H1 (cell line): ENCODE measurements at regions not wholly inside any gene's neighbourhood (a gene's known extent, or its start where the extent isn't known, plus 50 kb on each side); places are given as distances from the start of the nearest gene placed in this dataset.

ENCODE experiments used
- CTCF ChIA-PET: fragments of 300-600 bp; sonication (Branson Sonifier 250); formaldehyde crosslinking; loops from one replicate; lab custom pipeline; 2021; ENCODE audit not compliant: partially characterized antibody; lab: Charles Lee
- POLR2A ChIA-PET: fragments of 300-600 bp; sonication (Branson Sonifier 250); formaldehyde crosslinking; loops from one replicate; lab custom pipeline; 2021; ENCODE audit warnings: inconsistent platforms; ENCODE audit not compliant: partially characterized antibody; lab: Charles Lee
- DNase-seq, 2 experiments: peaks; one replicate each; pipeline versions ENCODE4 v3.0.0 to v3.0.0-alpha.2; 2010 to 2022; ENCODE audit warnings: low spot score in 2 of 2, low read depth in 1 of 2, mixed read lengths in 1 of 2
- FAIRE-seq: peaks from 2 replicates; lab custom pipeline; 2011; peaks lifted over from hg19 to GRCh38; lab: Jason Lieb, UNC
- H2AFZ ChIP-seq: 2 replicates; pipeline ENCODE4 v1.8.1; 2012; ENCODE audit warnings: low read length, inconsistent platforms
- H2AK5ac ChIP-seq: 2 replicates; pipeline ENCODE4 v1.6.1; 2013; ENCODE audit warnings: low read depth, low read length
- H2BK120ac ChIP-seq: replicated peaks from 2 replicates; pipeline ENCODE3; 2013; ENCODE audit warnings: low read depth, low read length, inconsistent platforms
- H2BK12ac ChIP-seq: 2 replicates; pipeline ENCODE4 v1.6.1; 2013; ENCODE audit warnings: low read depth, low read length
- H2BK15ac ChIP-seq: 2 replicates; pipeline ENCODE4 v1.6.1; 2013; ENCODE audit warnings: low read length
- H2BK20ac ChIP-seq: 2 replicates; pipeline ENCODE4 v1.6.1; 2013; ENCODE audit warnings: low read length
- H2BK5ac ChIP-seq: 2 replicates; pipeline ENCODE4 v1.6.1; 2013; ENCODE audit warnings: low read depth, low read length
- H3K14ac ChIP-seq: 2 replicates; pipeline ENCODE4 v1.6.1; 2013; ENCODE audit warnings: inconsistent platforms; ENCODE audit not compliant: insufficient read length
- H3K18ac ChIP-seq: 2 replicates; pipeline ENCODE4 v1.6.1; 2013; ENCODE audit warnings: low read length; ENCODE audit errors: extremely low read depth
- H3K23ac ChIP-seq: 2 replicates; pipeline ENCODE4 v1.6.1; 2013; ENCODE audit warnings: inconsistent platforms; ENCODE audit not compliant: insufficient read length
- H3K23me2 ChIP-seq: 2 replicates; pipeline ENCODE4 v1.6.1; 2013; ENCODE audit warnings: low read depth, low read length
- H3K27ac ChIP-seq: 2 replicates; pipeline ENCODE4 v1.6.1; 2011; ENCODE audit warnings: low read depth, low read length, inconsistent platforms
- H3K27me3 ChIP-seq, 4 experiments: replicated peaks in 1 of 4; 1 replicate in 1 of 4; 2 replicates in 3 of 4; pipeline versions ENCODE4 v1.6.1 to v1.8.1; 2011 to 2013; ENCODE audit warnings: low read length in 3 of 4, mild to moderate bottlenecking in 3 of 4, inconsistent platforms in 2 of 4, mixed read lengths in 2 of 4, moderate library complexity in 1 of 4; ENCODE audit not compliant: control insufficient read depth in 3 of 4, insufficient read depth in 3 of 4; ENCODE audit errors: extremely low read depth in 1 of 4
- H3K36me3 ChIP-seq, 4 experiments: 2 replicates each; pipeline versions ENCODE4 v1.6.1 to v1.8.1; 2011 to 2013; ENCODE audit warnings: mild to moderate bottlenecking in 4 of 4, low read length in 3 of 4, moderate library complexity in 2 of 4, control low read depth in 1 of 4, inconsistent platforms in 1 of 4; ENCODE audit not compliant: insufficient read depth in 4 of 4, control insufficient read depth in 2 of 4
- H3K4ac ChIP-seq: replicated peaks from 2 replicates; pipeline ENCODE3; 2013; ENCODE audit warnings: low read length, low read depth, mixed read lengths, inconsistent platforms; ENCODE audit not compliant: insufficient read length
- H3K4me1 ChIP-seq, 4 experiments: replicated peaks in 1 of 4; 1 replicate in 1 of 4; 2 replicates in 3 of 4; pipeline versions ENCODE4 v1.6.1 to v1.8.1; 2011 to 2013; ENCODE audit warnings: low read length in 3 of 4, inconsistent platforms in 2 of 4, mixed read lengths in 1 of 4; ENCODE audit not compliant: insufficient read depth in 4 of 4, control insufficient read depth in 3 of 4
- H3K4me2 ChIP-seq, 2 experiments: 2 replicates each; pipeline versions ENCODE4 v1.6.1 to v1.8.1; 2011 to 2013; ENCODE audit warnings: low read depth in 2 of 2, low read length in 2 of 2, control low read depth in 1 of 2, inconsistent platforms in 1 of 2, mild to moderate bottlenecking in 1 of 2; ENCODE audit not compliant: insufficient read depth in 1 of 2
- H3K4me3 ChIP-seq, 4 experiments: fragments of 200-600, 300-600 bp in 1 of 4; sonication (generic), shearing (Covaris generic), sonication (Bioruptor Twin) in 1 of 4; 2 replicates each; pipeline versions ENCODE4 v1.5.1 to v1.8.1; 2011 to 2016; ENCODE audit warnings: low read length in 4 of 4, low read depth in 3 of 4, control low read depth in 2 of 4, inconsistent platforms in 2 of 4, mild to moderate bottlenecking in 2 of 4, mixed read lengths in 1 of 4, moderate library complexity in 1 of 4; ENCODE audit not compliant: insufficient read depth in 2 of 4; ENCODE audit errors: extremely low read depth in 1 of 4
- H3K56ac ChIP-seq: replicated peaks from 2 replicates; pipeline ENCODE3; 2013; ENCODE audit warnings: low read depth, mild to moderate bottlenecking, mixed read lengths, low read length, inconsistent platforms; ENCODE audit not compliant: insufficient read length
- H3K79me1 ChIP-seq: 2 replicates; pipeline ENCODE4 v1.6.1; 2013; ENCODE audit warnings: low read depth, low read length, control low read depth
- H3K79me2 ChIP-seq, 2 experiments: 2 replicates each; pipeline versions ENCODE4 v1.6.1 to v1.8.1; 2012 to 2013; ENCODE audit warnings: low read length in 2 of 2, mild to moderate bottlenecking in 2 of 2, inconsistent platforms in 1 of 2; ENCODE audit not compliant: insufficient read depth in 2 of 2, control insufficient read depth in 1 of 2
- H3K9ac ChIP-seq, 4 experiments: replicated peaks in 1 of 4; 1 replicate in 1 of 4; 2 replicates in 3 of 4; pipeline versions ENCODE4 v1.6.1 to v1.8.1; 2011 to 2013; ENCODE audit warnings: low read depth in 3 of 4, low read length in 3 of 4, control low read depth in 2 of 4, mild to moderate bottlenecking in 2 of 4, moderate library complexity in 2 of 4, inconsistent platforms in 1 of 4; ENCODE audit errors: extremely low read depth in 1 of 4
- H3K9me3 ChIP-seq, 2 experiments: 2 replicates each; pipeline versions ENCODE4 v1.6.1 to v1.8.1; 2012 to 2013; ENCODE audit warnings: mild to moderate bottlenecking in 2 of 2, moderate library complexity in 2 of 2, control low read depth in 1 of 2, inconsistent platforms in 1 of 2, low read depth in 1 of 2, low read length in 1 of 2, mixed read lengths in 1 of 2; ENCODE audit not compliant: insufficient read depth in 2 of 2
- H4K20me1 ChIP-seq, 2 experiments: replicated peaks in 1 of 2; 2 replicates each; pipeline versions ENCODE3 to v1.8.1; 2011 to 2013; ENCODE audit warnings: inconsistent platforms in 2 of 2, low read length in 2 of 2, mild to moderate bottlenecking in 1 of 2; ENCODE audit not compliant: insufficient read depth in 2 of 2, control insufficient read depth in 1 of 2
- H4K5ac ChIP-seq: 2 replicates; pipeline ENCODE4 v1.6.1; 2013; ENCODE audit warnings: low read length, low read depth, mixed read lengths, inconsistent platforms; ENCODE audit not compliant: insufficient read length
- H4K8ac ChIP-seq: 2 replicates; pipeline ENCODE4 v1.8.0; 2013; ENCODE audit warnings: mild to moderate bottlenecking, moderate library complexity, low read length, inconsistent platforms; ENCODE audit not compliant: insufficient read depth; ENCODE audit errors: extremely low read depth
- H4K91ac ChIP-seq: replicated peaks from 2 replicates; pipeline ENCODE3; 2013; ENCODE audit warnings: low read length, mixed read lengths, inconsistent platforms; ENCODE audit not compliant: insufficient read length
- ATF3 ChIP-seq: IDR thresholded peaks from 2 replicates; pipeline ENCODE4 v1.6.1; 2011; ENCODE audit warnings: low read depth, mild to moderate bottlenecking, low read length; ENCODE audit not compliant: insufficient read depth
- CBX5 ChIP-seq: fragments of 300-800, 300-1000 bp; sonication (generic); IDR thresholded peaks from 2 replicates; pipeline ENCODE4 v1.7.1; 2016; ENCODE audit warnings: antibody characterized with exemption, low read length, low read depth
- FOSL1 ChIP-seq: IDR thresholded peaks from 2 replicates; pipeline ENCODE4 v1.6.1; 2011; ENCODE audit warnings: mild to moderate bottlenecking, low read depth, low read length, moderate library complexity; ENCODE audit not compliant: insufficient read depth
- HDAC6 ChIP-seq: IDR thresholded peaks from one replicate; pipeline ENCODE4 v1.7.1; 2012; ENCODE audit warnings: low read depth, mild to moderate bottlenecking, inconsistent platforms, low read length, moderate library complexity
- RFX5 ChIP-seq: IDR thresholded peaks from 2 replicates; pipeline ENCODE4 v1.6.1; 2011; ENCODE audit warnings: low read depth, low read length, improper control_type of control experiment, borderline replicate concordance
- WGBS, 2 experiments: shearing (Covaris generic) in 1 of 2; methylation state at CpG; one replicate each; pipeline versions ENCODE4 v1.1.6 to v1.1.7; 2013 to 2015; ENCODE audit warnings: low lambda C conversion rate in 2 of 2, mixed read lengths in 2 of 2, inconsistent platforms in 1 of 2, low coverage in 1 of 2, missing lambda C conversion rate in 1 of 2; ENCODE audit not compliant: insufficient replicate concordance in 2 of 2, insufficient coverage in 1 of 2, insufficient read length in 1 of 2; ENCODE audit errors: extremely low coverage in 1 of 2, missing lambda C conversion rate in 1 of 2; 5-methylcytosine and 5-hydroxymethylcytosine counted together
- TF ChIP-seq, protein P1 (sequence below): IDR thresholded peaks from 2 replicates; pipeline ENCODE4 v1.6.1; 2012; ENCODE audit warnings: inconsistent platforms
- TF ChIP-seq, protein P2 (sequence below): IDR thresholded peaks from 2 replicates; pipeline ENCODE4 v1.6.1; 2012; ENCODE audit warnings: low read length, inconsistent platforms

- no peaks in the 10 kb centered on the region for H3K79me1 ChIP-seq
- no peak overlapping the region for H4K91ac ChIP-seq
- H2AFZ ChIP-seq = no peak overlapping the region
- H3K9me3 ChIP-seq = no peaks in the 10 kb centered on the region
- no peaks in the 10 kb centered on the region for H3K79me2 ChIP-seq
- H2BK20ac ChIP-seq = no peak overlapping the region
- H3K27ac ChIP-seq = no peak overlapping the region
- H3K4me1 ChIP-seq = no peaks in the 10 kb centered on the region
- H3K56ac ChIP-seq = no peak overlapping the region
- H4K5ac ChIP-seq = no peak overlapping the region
- H3K4me2 ChIP-seq = no peak overlapping the region
- H2BK15ac ChIP-seq = no peak overlapping the region
- H3K4me3 ChIP-seq = no peak overlapping the region
- ChIA-PET CTCF (interaction anchor here (0.9 to 1.9 kb wide), 5 partner anchors 9 to 272 kb away, joined by 3 to 8 read pairs (median 3); no protein-coding TSS in a partner anchor), POLR2A (no interaction called here)
- WGBS, 2 experiments = 94% methylated on average over 5 of the region's 5 CpGs; no CpG with 5 or more reads in 1 of the 2 experiments
- no peaks in the 10 kb centered on the region for H3K36me3 ChIP-seq
- no peaks in the 10 kb centered on the region for H3K27me3 ChIP-seq
- no peak overlapping the region for H3K9ac ChIP-seq
- H3K18ac ChIP-seq = no peak overlapping the region
- H3K14ac ChIP-seq = no peak overlapping the region
- no peak for FAIRE-seq
- DNase-seq = no peak
- no peak overlapping the region for H3K4ac ChIP-seq
- H2AK5ac ChIP-seq = no peak overlapping the region
- H4K20me1 ChIP-seq = no peaks in the 10 kb centered on the region
- no peak overlapping the region for H2BK12ac ChIP-seq
- H4K8ac ChIP-seq = no peak overlapping the region
- H2BK5ac ChIP-seq = no peak overlapping the region
- H3K23ac ChIP-seq = no peak overlapping the region
- H3K23me2 ChIP-seq = no peaks in the 10 kb centered on the region
- TF ChIP-seq, protein P1, sequence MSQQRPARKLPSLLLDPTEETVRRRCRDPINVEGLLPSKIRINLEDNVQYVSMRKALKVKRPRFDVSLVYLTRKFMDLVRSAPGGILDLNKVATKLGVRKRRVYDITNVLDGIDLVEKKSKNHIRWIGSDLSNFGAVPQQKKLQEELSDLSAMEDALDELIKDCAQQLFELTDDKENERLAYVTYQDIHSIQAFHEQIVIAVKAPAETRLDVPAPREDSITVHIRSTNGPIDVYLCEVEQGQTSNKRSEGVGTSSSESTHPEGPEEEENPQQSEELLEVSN = no peak
- TF ChIP-seq HDAC6 = no peak
- no peak for TF ChIP-seq RFX5
- TF ChIP-seq FOSL1 = no peak
- no peak for TF ChIP-seq ATF3
- TF ChIP-seq, protein P2, sequence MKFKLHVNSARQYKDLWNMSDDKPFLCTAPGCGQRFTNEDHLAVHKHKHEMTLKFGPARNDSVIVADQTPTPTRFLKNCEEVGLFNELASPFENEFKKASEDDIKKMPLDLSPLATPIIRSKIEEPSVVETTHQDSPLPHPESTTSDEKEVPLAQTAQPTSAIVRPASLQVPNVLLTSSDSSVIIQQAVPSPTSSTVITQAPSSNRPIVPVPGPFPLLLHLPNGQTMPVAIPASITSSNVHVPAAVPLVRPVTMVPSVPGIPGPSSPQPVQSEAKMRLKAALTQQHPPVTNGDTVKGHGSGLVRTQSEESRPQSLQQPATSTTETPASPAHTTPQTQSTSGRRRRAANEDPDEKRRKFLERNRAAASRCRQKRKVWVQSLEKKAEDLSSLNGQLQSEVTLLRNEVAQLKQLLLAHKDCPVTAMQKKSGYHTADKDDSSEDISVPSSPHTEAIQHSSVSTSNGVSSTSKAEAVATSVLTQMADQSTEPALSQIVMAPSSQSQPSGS = no peak
- no peak for TF ChIP-seq CBX5
- H2BK120ac ChIP-seq = no peak overlapping the region
Observed at GRCh38 chr11:128357073-128357472, 230.3 kb downstream of the ETS1 start.
